NCI-H774 (cell line): ENCODE measurements at regions not wholly inside any gene's neighbourhood (a gene's known extent, or its start where the extent isn't known, plus 50 kb on each side); places are given as distances from the start of the nearest gene placed in this dataset.
"Not testable (repeated sequence)": the region's sequence is repeated elsewhere in the genome, so short reads cannot be mapped to it uniquely, and the experiment has no call there.

Source experiments
- DNase-seq: peaks from one replicate; lab custom pipeline; 2025; lab: John Stamatoyannopoulos, UW

- DNase-seq: no peak
Observed at GRCh38 chr2:65786765-65787164, 354.4 kb upstream of the SPRED2 start.

- DNase-seq: no peak
Observed at GRCh38 chr2:65786007-65786717, 353.8 kb upstream of the SPRED2 start.

- no peak for DNase-seq
Observed at GRCh38 chr2:65782996-65783650, 350.7 kb upstream of the SPRED2 start.

GRCh38 chr2:65782186-65782585 lies 349.8 kb upstream of the SPRED2 start:
- DNase-seq: no peak

GRCh38 chr2:65781756-65782155 lies 349.4 kb upstream of the SPRED2 start:
- DNase-seq: no peak

- DNase-seq: no peak
Observed at GRCh38 chr2:65779021-65779420, 346.6 kb upstream of the SPRED2 start.

GRCh38 chr2:65778137-65778536 lies 345.7 kb upstream of the SPRED2 start:
- no peak for DNase-seq

- DNase-seq: no peak
Observed at GRCh38 chr2:65775839-65776238, 343.4 kb upstream of the SPRED2 start.

GRCh38 chr2:65767946-65768345 lies 335.5 kb upstream of the SPRED2 start:
- no peak for DNase-seq

GRCh38 chr2:65766768-65767267 lies 334.4 kb upstream of the SPRED2 start:
- DNase-seq: no peak

GRCh38 chr2:65765376-65765775 lies 333.0 kb upstream of the SPRED2 start:
- no peak for DNase-seq

GRCh38 chr2:65762068-65762467 lies 329.7 kb upstream of the SPRED2 start:
- DNase-seq: no peak

GRCh38 chr2:65754219-65754618 lies 321.8 kb upstream of the SPRED2 start:
- no peak for DNase-seq

- no peak for DNase-seq
Observed at GRCh38 chr2:65751408-65751807, 319.0 kb upstream of the SPRED2 start.

GRCh38 chr2:65749545-65749944 lies 317.1 kb upstream of the SPRED2 start:
- DNase-seq: no peak

GRCh38 chr2:65747875-65748274 lies 315.5 kb upstream of the SPRED2 start:
- not testable (repeated sequence) for DNase-seq

- no peak for DNase-seq
Observed at GRCh38 chr2:65746931-65747675, 314.7 kb upstream of the SPRED2 start.

- no peak for DNase-seq
Observed at GRCh38 chr2:65744477-65745200, 312.2 kb upstream of the SPRED2 start.

- DNase-seq: no peak
Observed at GRCh38 chr2:65742977-65743376, 310.6 kb upstream of the SPRED2 start.

GRCh38 chr2:65739927-65740326 lies 307.5 kb upstream of the SPRED2 start:
- DNase-seq: no peak

GRCh38 chr2:65737452-65738011 lies 305.1 kb upstream of the SPRED2 start:
- DNase-seq: no peak

GRCh38 chr2:65731476-65731875 lies 299.1 kb upstream of the SPRED2 start:
- no peak for DNase-seq
